Pancreas (tissue), 10 donors: ENCODE measurements at regions not wholly inside any gene's neighbourhood (a gene's known extent, or its start where the extent isn't known, plus 50 kb on each side); places are given as distances from the start of the nearest gene placed in this dataset.

Experiments
- ATAC-seq, 4 donors: fragments of 200-7000 bp; cut with Tn5 transposase; one replicate each; pipeline versions ENCODE4 v1.8.0 to v1.9.1; 2020; ENCODE audit warnings: mild to moderate bottlenecking in 4 of 4, moderate library complexity in 4 of 4
- DNase-seq, 6 donors: peaks; one replicate each; pipeline ENCODE4 v3.0.0-alpha.2; 2020
- FAIRE-seq: peaks from 2 replicates; lab custom pipeline; 2012; peaks lifted over from hg19 to GRCh38; lab: Jason Lieb, UNC
- H3K27ac ChIP-seq, 4 donors: fragments of 200-600 bp; sonication (generic); 1 replicate in 3 of 4; 2 replicates in 1 of 4; pipeline versions ENCODE4 v1.5.0 to v1.8.0; 2020
- H3K27me3 ChIP-seq, 4 donors: fragments of 200-600 bp; one replicate each; pipeline ENCODE4 v1.8.0; 2021
- H3K36me3 ChIP-seq, 3 donors: fragments of 200-600 bp; sonication (generic) in 1 of 3; one replicate each; pipeline versions ENCODE4 v1.5.0 to v1.8.0; 2020 to 2021
- H3K4me1 ChIP-seq, 3 donors: fragments of 200-600 bp; one replicate each; pipeline ENCODE4 v1.8.0; 2021
- H3K4me3 ChIP-seq, 4 donors: fragments of 200-600 bp; sonication (generic) in 2 of 4; one replicate each; pipeline versions ENCODE4 v1.5.0 to v1.8.0; 2020 to 2021
- H3K9me3 ChIP-seq, 4 donors: fragments of 200-600 bp; one replicate each; pipeline ENCODE4 v1.8.0; 2021
- CTCF ChIP-seq, 4 donors: fragments of 200-600 bp; sonication (generic) in 3 of 4; IDR thresholded peaks; one replicate each; pipeline versions ENCODE4 v1.5.0 to v1.8.0; 2021; ENCODE audit warnings: antibody characterized with exemption in 4 of 4
- WGBS, 2 donors: extraction: QIAGEN DNeasy Blood & Tissue Kit; methylation state at CpG; one replicate each; pipeline ENCODE4 v1.1.7; 2013; 5-methylcytosine and 5-hydroxymethylcytosine counted together
- intact Hi-C, 3 donors: fragments of 100-400 bp; cut with DNase I; formaldehyde crosslinking; loops; one replicate each; pipeline versions ENCODE4 v1.11.1 to v1.14.2; 2022
- donor health status: healthy with polysubstance abuse.
- donor health status: DM: no; HTN: no; CAD: no; lungs with moderate emphysema.
- donor health status: DM: no; HTN: no; CAD: no.
- donor health status: control.
- donor health status: control.
- donor health status: Bipolar disorder and iron deficiency.
- donor health status: DM: yes; HTN: yes; CAD: no.
- donor health status: DM: no; HTN: no; CAD: no.
- donor health status: DM: no; HTN: no; CAD: no.
- donor health status: DM: yes; HTN: yes; CAD: no.

- no peak overlapping the region for H3K4me3 ChIP-seq
- intact Hi-C loops: no loop called here
- 63 to 66% methylated on average over 9 of the region's 9 CpGs for WGBS, 2 donors
- no peaks in the 10 kb centered on the region for H3K27me3 ChIP-seq
- H3K4me1 ChIP-seq: peaks cover 0 to 5% (median 4%) of the 10 kb centered on the region in 3 donors
- H3K27ac ChIP-seq: no peak overlapping the region
- no peak for FAIRE-seq
- no peak for TF ChIP-seq CTCF (IDR thresholded peaks at IDR 0.05)
- ATAC-seq: no peak
- no peak for DNase-seq
- no peaks in the 10 kb centered on the region for H3K36me3 ChIP-seq
- no peaks in the 10 kb centered on the region for H3K9me3 ChIP-seq
Measured at GRCh38 chr20:10135438-10135837, 83.2 kb upstream of the SNAP25 start.

GRCh38 chr20:10137032-10137431 lies 81.6 kb upstream of the SNAP25 start:
- Histone ChIP-seq H3K36me3 (no peaks in the 10 kb centered on the region), H3K4me1 (no peaks in the 10 kb centered on the region), H3K4me3 (no peak overlapping the region), H3K27ac (no peak overlapping the region), H3K9me3 (no peaks in the 10 kb centered on the region), H3K27me3 (no peaks in the 10 kb centered on the region)
- WGBS, 2 donors: 76 to 81% methylated on average over 4 of the region's 4 CpGs
- DNase-seq (no peak), ATAC-seq (no peak), FAIRE-seq (no peak)
- intact Hi-C loops: no loop called here
- TF ChIP-seq CTCF (IDR thresholded peaks at IDR 0.05): no peak

- H3K27me3 ChIP-seq: no peaks in the 10 kb centered on the region
- H3K27ac ChIP-seq: no peak overlapping the region
- intact Hi-C loops: no loop called here
- no peaks in the 10 kb centered on the region for H3K9me3 ChIP-seq
- 78 to 85% methylated on average over 3 of the region's 3 CpGs for WGBS, 2 donors
- TF ChIP-seq CTCF (IDR thresholded peaks at IDR 0.05): no peak
- DNase-seq (no peak), FAIRE-seq (no peak), ATAC-seq (no peak)
- H3K36me3 ChIP-seq: no peaks in the 10 kb centered on the region
- no peak overlapping the region for H3K4me3 ChIP-seq
- H3K4me1 ChIP-seq: no peaks in the 10 kb centered on the region
Measured at GRCh38 chr20:10137533-10137932, 81.1 kb upstream of the SNAP25 start.

- DNase-seq: no peak
- 28 to 48% methylated on average over 1 of the region's 1 CpG for WGBS, 2 donors
Measured at GRCh38 chr20:10157549-10157948, 61.1 kb upstream of the SNAP25 start.

GRCh38 chr20:10167040-10167439 lies 51.6 kb upstream of the SNAP25 start:
- FAIRE-seq (no peak), DNase-seq (no peak), ATAC-seq (no peak)
- intact Hi-C loops: no loop called here
- Histone ChIP-seq H3K36me3 (no peaks in the 10 kb centered on the region), H3K27me3 (no peaks in the 10 kb centered on the region), H3K27ac (no peak overlapping the region), H3K4me1 (no peaks in the 10 kb centered on the region), H3K9me3 (no peaks in the 10 kb centered on the region), H3K4me3 (no peak overlapping the region)
- TF ChIP-seq CTCF (IDR thresholded peaks at IDR 0.05): no peak
- 63 to 66% methylated on average over 2 of the region's 2 CpGs for WGBS, 2 donors

More at GRCh38 chr20:10157549-10157948, 61.1 kb upstream of the SNAP25 start:
- intact Hi-C loops: no loop called here
- H3K27ac ChIP-seq: no peak overlapping the region
- H3K9me3 ChIP-seq: no peaks in the 10 kb centered on the region
- H3K36me3 ChIP-seq: no peaks in the 10 kb centered on the region
- no peak for TF ChIP-seq CTCF (IDR thresholded peaks at IDR 0.05)
- H3K27me3 ChIP-seq: no peaks in the 10 kb centered on the region
- H3K4me1 ChIP-seq: no peaks in the 10 kb centered on the region
- ATAC-seq (no peak), FAIRE-seq (no peak)
- no peak overlapping the region for H3K4me3 ChIP-seq
